HAP-1 (cell line): ENCODE measurements at regions not wholly inside any gene's neighbourhood (a gene's known extent, or its start where the extent isn't known, plus 50 kb on each side); places are given as distances from the start of the nearest gene placed in this dataset.
A peak's percentile ranks its signal among the peaks of the same experiment; 100 is the strongest.
"Not testable (repeated sequence)": the region's sequence is repeated elsewhere in the genome, so short reads cannot be mapped to it uniquely, and the experiment has no call there.

Experiments used
- DNase-seq, 2 experiments: peaks; one replicate each; pipeline ENCODE4 v3.0.0-alpha.2; 2016 to 2020; ENCODE audit warnings: low spot score in 2 of 2
- H3K27me3 ChIP-seq: fragments of 250-450 bp; sonication (Bioruptor Pico); 2 replicates; pipeline ENCODE4 v1.5.1; 2020; ENCODE audit warnings: low read depth, mild to moderate bottlenecking, moderate library complexity
- H3K36me3 ChIP-seq: fragments of 250-450 bp; sonication (Bioruptor Pico); replicated peaks from 2 replicates; pipeline ENCODE4 v1.5.1; 2020; ENCODE audit warnings: mild to moderate bottlenecking
- H3K4me1 ChIP-seq: fragments of 250-450 bp; sonication (Bioruptor Pico); 2 replicates; pipeline ENCODE4 v1.5.1; 2020; ENCODE audit warnings: mild to moderate bottlenecking
- H3K4me3 ChIP-seq: fragments of 250-450 bp; sonication (Bioruptor Pico); 2 replicates; pipeline ENCODE4 v1.5.1; 2020; ENCODE audit warnings: mild to moderate bottlenecking, moderate library complexity
- H3K9me3 ChIP-seq: fragments of 250-450 bp; sonication (Bioruptor Pico); 2 replicates; pipeline ENCODE4 v1.5.1; 2020; ENCODE audit warnings: mild to moderate bottlenecking, moderate library complexity
- in situ Hi-C: fragments of 300-500 bp; cut with MboI; formaldehyde crosslinking; loops from 3 replicates; pipeline ENCODE4 v1.14.3; 2020; ENCODE audit warnings: low sequenced_read_pairs, inconsistent platforms, mixed read lengths

- Histone ChIP-seq H3K4me3 (no peak overlapping the region), H3K36me3 (no peaks in the 10 kb centered on the region), H3K9me3 (no peaks in the 10 kb centered on the region), H3K4me1 (no peaks in the 10 kb centered on the region), H3K27me3 (peaks cover 4% of the 10 kb centered on the region; the same call in 1 of the 2 replicates)
- no peak for DNase-seq
- in situ Hi-C loops: no loop called here
These were observed 673.1 kb upstream of the VRK2 start for GRCh38 chr2:57373530-57373929.

- Histone ChIP-seq H3K9me3 (no peaks in the 10 kb centered on the region), H3K27me3 (peaks cover 4% of the 10 kb centered on the region; the same call in 1 of the 2 replicates), H3K4me1 (no peaks in the 10 kb centered on the region), H3K36me3 (no peaks in the 10 kb centered on the region), H3K4me3 (no peak overlapping the region)
- DNase-seq: no peak
- in situ Hi-C loops: no loop called here
These were observed 669.6 kb upstream of the VRK2 start for GRCh38 chr2:57376985-57377384.

DNA sequence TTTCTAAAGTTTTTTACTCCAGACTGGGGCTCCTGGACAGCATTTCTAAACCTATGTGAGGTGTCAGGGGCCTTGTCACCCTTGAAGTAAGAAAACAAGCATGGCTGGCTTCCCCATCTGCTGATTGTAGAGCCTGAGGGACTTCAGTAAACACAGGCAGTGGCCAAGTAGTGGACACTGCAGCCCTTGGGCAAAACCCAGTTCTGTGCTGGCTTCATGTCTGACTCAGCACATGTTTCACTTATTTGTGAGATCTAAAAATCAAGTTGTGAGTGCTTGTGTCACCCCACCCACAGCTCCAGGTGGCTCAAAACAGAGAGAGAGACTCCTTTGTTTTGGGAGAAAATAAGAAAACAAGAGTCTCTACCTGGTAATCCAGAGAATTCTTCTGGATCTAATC lies 660.3 kb upstream of the VRK2 start:
- Histone ChIP-seq H3K4me1 (no peaks in the 10 kb centered on the region), H3K27me3 (no peaks in the 10 kb centered on the region), H3K4me3 (no peak overlapping the region), H3K9me3 (no peaks in the 10 kb centered on the region), H3K36me3 (no peaks in the 10 kb centered on the region)
- DNase-seq: no peak
- in situ Hi-C loops: no loop called here

DNA sequence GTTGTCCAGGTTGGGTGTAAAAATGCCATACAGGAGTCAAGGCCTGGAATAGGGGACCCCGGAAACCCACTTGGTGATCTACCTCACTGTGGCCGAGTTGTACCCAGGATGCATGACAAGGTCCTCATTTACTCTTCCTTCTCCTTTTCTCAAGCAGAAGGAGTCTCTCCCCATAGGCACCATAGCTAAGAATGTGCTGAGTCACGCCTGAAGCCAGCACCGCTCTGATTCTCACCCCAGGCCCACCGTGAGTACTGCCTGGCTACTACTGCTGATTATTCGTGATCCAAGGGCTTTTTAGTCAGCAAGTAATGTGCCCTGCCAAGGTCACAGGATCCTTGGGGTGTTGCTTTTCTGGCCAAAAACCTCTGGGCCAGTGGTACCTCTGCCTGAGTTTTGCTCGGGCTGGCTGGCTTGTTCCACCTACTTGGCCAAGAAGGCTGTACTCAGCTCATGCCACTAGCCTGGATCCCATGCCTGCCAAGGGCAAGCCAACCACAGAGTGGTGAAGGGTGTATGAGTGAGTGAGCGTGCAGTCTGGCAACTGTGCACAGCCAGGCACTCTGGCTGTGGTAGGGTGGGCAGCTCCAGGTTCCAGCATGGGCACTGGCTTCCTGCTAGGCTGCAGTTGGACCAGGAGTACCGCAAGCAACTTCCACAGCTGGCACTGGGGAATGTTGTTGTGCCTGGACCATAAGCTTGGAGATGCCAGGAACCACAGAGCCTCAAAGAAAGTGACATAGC lies 650.1 kb upstream of the VRK2 start:
- Histone ChIP-seq H3K36me3 (no peaks in the 10 kb centered on the region), H3K4me3 (no peak overlapping the region), H3K4me1 (no peaks in the 10 kb centered on the region), H3K9me3 (no peaks in the 10 kb centered on the region), H3K27me3 (no peaks in the 10 kb centered on the region)
- in situ Hi-C loops: no loop called here
- DNase-seq: no peak

GRCh38 chr2:57397550-57398360 lies 648.9 kb upstream of the VRK2 start:
- H3K4me1 ChIP-seq: 0 out of 2 replicates have a peak, but pooled peaks cover under 1% of the 10 kb centered on the region

GRCh38 chr2:57399057-57399456 lies 647.5 kb upstream of the VRK2 start:
- H3K9me3 ChIP-seq: no peaks in the 10 kb centered on the region
- H3K27me3 ChIP-seq: no peaks in the 10 kb centered on the region
- 0 out of 2 replicates have a peak, but pooled peaks cover 3% of the 10 kb centered on the region for H3K4me1 ChIP-seq
- no peak overlapping the region for H3K4me3 ChIP-seq
- in situ Hi-C loops: no loop called here
- H3K36me3 ChIP-seq: no peaks in the 10 kb centered on the region
- no peak for DNase-seq

More at GRCh38 chr2:57397550-57398360, 648.9 kb upstream of the VRK2 start:
- DNase-seq: no peak
- in situ Hi-C loops: no loop called here
- Histone ChIP-seq H3K9me3 (no peaks in the 10 kb centered on the region), H3K27me3 (no peaks in the 10 kb centered on the region), H3K36me3 (no peaks in the 10 kb centered on the region), H3K4me3 (no peak overlapping the region)

GRCh38 chr2:57402096-57402495 lies 644.5 kb upstream of the VRK2 start:
- DNase-seq: no peak
- H3K27me3 ChIP-seq: no peaks in the 10 kb centered on the region
- no peaks in the 10 kb centered on the region for H3K36me3 ChIP-seq
- no peak overlapping the region for H3K4me3 ChIP-seq
- in situ Hi-C loops: no loop called here
- H3K4me1 ChIP-seq: 0 out of 2 replicates have a peak, but pooled peaks cover 3% of the 10 kb centered on the region
- no peaks in the 10 kb centered on the region for H3K9me3 ChIP-seq

DNA sequence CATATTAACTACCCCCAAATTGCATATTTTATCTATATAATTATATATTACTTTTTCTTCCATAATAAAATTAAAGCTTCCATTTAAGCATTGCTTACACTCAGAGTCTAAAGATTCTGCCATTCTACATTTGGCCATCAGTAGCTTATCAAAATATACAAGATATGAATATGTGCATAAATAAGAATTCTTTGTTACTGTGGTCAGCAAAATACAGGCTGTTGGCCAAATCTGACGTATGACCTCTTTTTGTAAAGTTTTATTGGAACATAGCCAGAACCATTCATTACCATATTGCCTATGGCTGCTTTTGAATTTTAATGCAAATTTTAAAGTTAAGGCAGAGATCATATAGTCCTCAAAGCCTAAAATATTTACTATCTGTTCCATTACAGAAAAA lies 643.9 kb upstream of the VRK2 start:
- Histone ChIP-seq H3K9me3 (no peaks in the 10 kb centered on the region), H3K27me3 (no peaks in the 10 kb centered on the region), H3K4me3 (no peak overlapping the region), H3K36me3 (no peaks in the 10 kb centered on the region), H3K4me1 (0 out of 2 replicates have a peak, but pooled peaks cover 3% of the 10 kb centered on the region)
- in situ Hi-C loops: no loop called here
- no peak for DNase-seq

DNA sequence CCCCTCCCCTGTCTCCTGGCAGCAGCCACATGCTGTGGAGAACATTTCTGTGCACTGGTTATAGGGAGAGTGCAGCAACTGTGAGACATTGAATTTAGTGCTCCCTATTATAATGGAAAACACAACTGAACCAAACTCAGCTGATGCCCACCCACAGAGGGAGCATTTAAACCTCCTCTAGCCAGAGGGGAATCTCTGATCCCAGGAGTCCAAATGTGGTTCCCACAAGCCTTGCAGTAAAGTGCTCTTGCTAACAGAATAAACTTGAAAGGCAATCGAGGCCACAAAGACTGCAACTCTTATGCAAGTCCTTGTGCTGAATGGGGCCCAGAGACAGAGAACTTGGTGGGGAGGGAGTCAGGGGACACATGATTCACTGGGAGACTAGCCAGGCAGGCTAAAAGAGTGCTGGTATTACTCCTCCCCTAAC lies 638.8 kb upstream of the VRK2 start:
- H3K27me3 ChIP-seq: no peaks in the 10 kb centered on the region
- no peak for DNase-seq
- in situ Hi-C loops: no loop called here
- no peaks in the 10 kb centered on the region for H3K36me3 ChIP-seq
- no peaks in the 10 kb centered on the region for H3K9me3 ChIP-seq
- H3K4me1 ChIP-seq: 0 out of 2 replicates have a peak, but pooled peaks cover 3% of the 10 kb centered on the region
- H3K4me3 ChIP-seq: no peak overlapping the region

DNA sequence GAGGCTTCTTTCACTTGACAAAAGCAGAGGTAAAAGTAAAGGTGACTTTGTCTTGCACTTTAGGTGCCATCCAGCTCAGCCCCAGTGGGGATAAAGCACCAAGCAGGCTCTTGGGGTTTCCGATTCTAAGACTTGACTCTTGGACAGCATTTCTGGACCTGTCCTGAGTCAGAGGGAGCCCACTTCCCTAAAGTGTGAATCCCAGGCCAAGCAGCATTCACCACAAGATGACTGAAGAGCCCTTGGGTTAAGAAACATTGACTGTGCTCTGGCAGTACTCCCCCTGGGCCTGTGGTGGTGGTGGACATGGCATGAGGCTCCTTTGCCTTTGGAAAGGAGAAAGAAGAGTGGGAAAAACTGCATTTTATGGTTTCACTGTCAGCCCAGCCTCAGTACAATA lies 638.0 kb upstream of the VRK2 start:
- in situ Hi-C loops: no loop called here

GRCh38 chr2:57417007-57417406 lies 629.6 kb upstream of the VRK2 start:
- in situ Hi-C loops: no loop called here
- Histone ChIP-seq H3K4me3 (no peak overlapping the region), H3K9me3 (no peaks in the 10 kb centered on the region), H3K36me3 (no peaks in the 10 kb centered on the region), H3K4me1 (no peaks in the 10 kb centered on the region), H3K27me3 (no peaks in the 10 kb centered on the region)
- DNase-seq: no peak

More for the DNA sequence above, 638.0 kb upstream of the VRK2 start:
- Histone ChIP-seq H3K4me1 (no peaks in the 10 kb centered on the region), H3K9me3 (no peaks in the 10 kb centered on the region), H3K4me3 (no peak overlapping the region), H3K27me3 (no peaks in the 10 kb centered on the region), H3K36me3 (no peaks in the 10 kb centered on the region)
- no peak for DNase-seq

DNA sequence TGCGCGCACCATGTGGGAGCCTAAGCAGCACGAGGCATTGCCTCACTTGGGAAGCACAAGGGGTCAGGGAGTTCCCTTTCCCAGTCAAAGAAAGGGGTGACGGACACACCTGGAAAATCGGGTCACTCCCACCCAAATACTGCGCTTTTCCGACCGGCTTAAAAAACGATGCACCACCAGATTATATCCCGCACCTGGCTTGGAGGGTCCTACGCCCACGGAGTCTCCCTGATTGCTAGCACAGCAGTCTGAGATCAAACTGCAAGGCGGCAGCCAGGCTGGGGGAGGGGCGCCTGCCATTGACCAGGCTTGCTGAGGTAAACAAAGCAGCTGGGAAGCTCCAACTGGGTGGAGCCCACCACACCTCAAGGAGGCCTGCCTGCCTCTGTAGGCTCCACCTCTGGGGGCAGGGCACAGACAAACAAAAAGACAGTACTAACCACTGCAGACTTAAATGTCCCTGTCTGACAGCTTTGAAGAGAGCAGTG lies 627.7 kb upstream of the VRK2 start:
- H3K4me1 ChIP-seq, H3K36me3 ChIP-seq, H3K9me3 ChIP-seq, H3K27me3 ChIP-seq, H3K4me3 ChIP-seq, in situ Hi-C loops: not testable (repeated sequence)
- DNase-seq: peak in 1 of 2 experiments; percentile 17

GRCh38 chr2:57429831-57430230 lies 616.8 kb upstream of the VRK2 start:
- no peak for DNase-seq
- in situ Hi-C loops: no loop called here

GRCh38 chr2:57432528-57432927 lies 614.1 kb upstream of the VRK2 start:
- Histone ChIP-seq H3K9me3 (no peaks in the 10 kb centered on the region), H3K4me1 (no peaks in the 10 kb centered on the region), H3K27me3 (no peaks in the 10 kb centered on the region; the same call in 1 of the 2 replicates), H3K36me3 (no peaks in the 10 kb centered on the region), H3K4me3 (no peak overlapping the region)
- DNase-seq: no peak
- in situ Hi-C loops: no loop called here

More at GRCh38 chr2:57429831-57430230, 616.8 kb upstream of the VRK2 start:
- Histone ChIP-seq H3K4me3 (no peak overlapping the region), H3K4me1 (no peaks in the 10 kb centered on the region), H3K36me3 (no peaks in the 10 kb centered on the region), H3K9me3 (no peaks in the 10 kb centered on the region), H3K27me3 (no peaks in the 10 kb centered on the region)
